ENCODE measurements at regions not wholly inside any gene's neighbourhood (a gene's known extent, or its start where the extent isn't known, plus 50 kb on each side); places are given as distances from the start of the nearest gene placed in this dataset.
"Not testable (repeated sequence)": the region's sequence is repeated elsewhere in the genome, so short reads cannot be mapped to it uniquely, and the experiment has no call there.

- TF ChIP-seq EZH2 (IDR thresholded peaks at IDR 0.05; ENCODE audit: borderline replicate concordance, low read depth, low read length, poor library complexity, severe bottlenecking) (no peak), CTCF (conservative IDR thresholded peaks at IDR 0.05; ENCODE audit: low read depth, low read length) (no peak)
- no peak overlapping the region for H3K27ac ChIP-seq (ENCODE audit: low read depth, low read length, poor library complexity, severe bottlenecking)
- no peak overlapping the region for H3K4me3 ChIP-seq (ENCODE audit: low read depth, low read length, poor library complexity, severe bottlenecking)
- no peaks in the 10 kb centered on the region for H3K4me1 ChIP-seq (ENCODE audit: insufficient read depth, low read length, poor library complexity, severe bottlenecking)
- ChIA-PET POLR2A (ENCODE audit: low non-redundant PET) (no interaction called here), CTCF (no interaction called here)
- BruUV-seq (replicated peaks) = no TSS peak
- H3K9me3 ChIP-seq (ENCODE audit: low read depth, low read length, poor library complexity, severe bottlenecking) = no peaks in the 10 kb centered on the region
- peaks cover 7% of the 10 kb centered on the region for H3K27me3 ChIP-seq (replicated peaks; ENCODE audit: insufficient read depth, low read depth, low read length, poor library complexity)
- intact Hi-C loops (cut with micrococcal nuclease; ENCODE audit: unreplicated experiment) = no loop called here
- no peak for DNase-seq (ENCODE audit: low spot score)
- H3K36me3 ChIP-seq (ENCODE audit: insufficient read depth, low read length, poor library complexity, severe bottlenecking) = no peaks in the 10 kb centered on the region
Observed at GRCh38 chr12:14086838-14087237, 105.4 kb upstream of the GRIN2B start.

GRCh38 chr12:14099994-14100393, 118.6 kb upstream of the GRIN2B start:
- intact Hi-C loops (cut with micrococcal nuclease; ENCODE audit: unreplicated experiment) = no loop called here

GRCh38 chr12:14101556-14101955, 120.2 kb upstream of the GRIN2B start:
- H3K27ac ChIP-seq (ENCODE audit: low read depth, low read length, poor library complexity, severe bottlenecking); DNase-seq (ENCODE audit: low spot score); H3K27me3 ChIP-seq (replicated peaks; ENCODE audit: insufficient read depth, low read depth, low read length, poor library complexity); H3K4me1 ChIP-seq (ENCODE audit: insufficient read depth, low read length, poor library complexity, severe bottlenecking); H3K9me3 ChIP-seq (ENCODE audit: low read depth, low read length, poor library complexity, severe bottlenecking); CTCF ChIA-PET; intact Hi-C loops (cut with micrococcal nuclease; ENCODE audit: unreplicated experiment); POLR2A ChIA-PET (ENCODE audit: low non-redundant PET); BruUV-seq (replicated peaks); H3K36me3 ChIP-seq (ENCODE audit: insufficient read depth, low read length, poor library complexity, severe bottlenecking); H3K4me3 ChIP-seq (ENCODE audit: low read depth, low read length, poor library complexity, severe bottlenecking): not testable (repeated sequence)

More at GRCh38 chr12:14099994-14100393, 118.6 kb upstream of the GRIN2B start:
- H3K36me3 ChIP-seq (ENCODE audit: insufficient read depth, low read length, poor library complexity, severe bottlenecking) = no peaks in the 10 kb centered on the region
- BruUV-seq (replicated peaks) = no TSS peak
- H3K27ac ChIP-seq (ENCODE audit: low read depth, low read length, poor library complexity, severe bottlenecking) = no peak overlapping the region
- peaks cover under 1% of the 10 kb centered on the region for H3K27me3 ChIP-seq (replicated peaks; ENCODE audit: insufficient read depth, low read depth, low read length, poor library complexity)
- POLR2A ChIA-PET (ENCODE audit: low non-redundant PET) = no interaction called here
- TF ChIP-seq CTCF (conservative IDR thresholded peaks at IDR 0.05; ENCODE audit: low read depth, low read length) (no peak), EZH2 (IDR thresholded peaks at IDR 0.05; ENCODE audit: borderline replicate concordance, low read depth, low read length, poor library complexity, severe bottlenecking) (no peak)
- CTCF ChIA-PET = interaction anchor here (0.6 kb wide), 1 partner anchor 39 kb away, joined by 4 read pairs; no protein-coding TSS in a partner anchor
- H3K4me1 ChIP-seq (ENCODE audit: insufficient read depth, low read length, poor library complexity, severe bottlenecking) = no peaks in the 10 kb centered on the region
- no peak overlapping the region for H3K4me3 ChIP-seq (ENCODE audit: low read depth, low read length, poor library complexity, severe bottlenecking)
- DNase-seq (ENCODE audit: low spot score) = no peak
- no peaks in the 10 kb centered on the region for H3K9me3 ChIP-seq (ENCODE audit: low read depth, low read length, poor library complexity, severe bottlenecking)

GRCh38 chr12:14111230-14111865, 129.9 kb upstream of the GRIN2B start:
- Histone ChIP-seq H3K9me3 (ENCODE audit: low read depth, low read length, poor library complexity, severe bottlenecking) (no peaks in the 10 kb centered on the region), H3K27me3 (replicated peaks; ENCODE audit: insufficient read depth, low read depth, low read length, poor library complexity) (peaks cover 9% of the 10 kb centered on the region), H3K4me1 (ENCODE audit: insufficient read depth, low read length, poor library complexity, severe bottlenecking) (no peaks in the 10 kb centered on the region), H3K27ac (ENCODE audit: low read depth, low read length, poor library complexity, severe bottlenecking) (no peak overlapping the region), H3K4me3 (ENCODE audit: low read depth, low read length, poor library complexity, severe bottlenecking) (no peak overlapping the region), H3K36me3 (ENCODE audit: insufficient read depth, low read length, poor library complexity, severe bottlenecking) (no peaks in the 10 kb centered on the region)
- TF ChIP-seq CTCF (conservative IDR thresholded peaks at IDR 0.05; ENCODE audit: low read depth, low read length) (peak; percentile 48), EZH2 (IDR thresholded peaks at IDR 0.05; ENCODE audit: borderline replicate concordance, low read depth, low read length, poor library complexity, severe bottlenecking) (no peak)
- ChIA-PET CTCF (no interaction called here), POLR2A (ENCODE audit: low non-redundant PET) (no interaction called here)
- no TSS peak for BruUV-seq (replicated peaks)
- DNase-seq (ENCODE audit: low spot score) = peak; percentile 22
- intact Hi-C loops (cut with micrococcal nuclease; ENCODE audit: unreplicated experiment) = no loop called here

Data from A673 (cell line).